ENCODE measurements at regions not wholly inside any gene's neighbourhood (a gene's known extent, or its start where the extent isn't known, plus 50 kb on each side); places are given as distances from the start of the nearest gene placed in this dataset.

- no peak overlapping the region for H2BK5ac ChIP-seq (ENCODE audit: low read depth, low read length)
- H4K8ac ChIP-seq (ENCODE audit: extremely low read depth, insufficient read depth, low read length) = no peak overlapping the region
- TF ChIP-seq POU5F1 (IDR thresholded peaks at IDR 0.05; ENCODE audit: low read depth, low read length) = no peak
- TF ChIP-seq MAFK (IDR thresholded peaks at IDR 0.05; ENCODE audit: low read depth, low read length) = no peak
- no peak for TF ChIP-seq SP2 (IDR thresholded peaks at IDR 0.05; ENCODE audit: low read length)
- TF ChIP-seq ASH2L (IDR thresholded peaks at IDR 0.05; ENCODE audit: low read length) = no peak
- TF ChIP-seq GTF2F1 (IDR thresholded peaks at IDR 0.05; ENCODE audit: borderline replicate concordance, low read depth, low read length) = no peak
- no peak for TF ChIP-seq SP4 (IDR thresholded peaks at IDR 0.05; ENCODE audit: low read length)
- TF ChIP-seq FOSL1 (IDR thresholded peaks at IDR 0.05; ENCODE audit: insufficient read depth, low read depth, low read length) = no peak
- no peak for TF ChIP-seq NANOG (IDR thresholded peaks at IDR 0.05; ENCODE audit: insufficient read depth, low read depth, low read length, poor library complexity, severe bottlenecking)
- TF ChIP-seq SP1 (IDR thresholded peaks at IDR 0.05; ENCODE audit: low read depth, low read length) = no peak
- TF ChIP-seq HDAC6 (IDR thresholded peaks at IDR 0.05; ENCODE audit: low read depth, low read length) = no peak
- TF ChIP-seq USF2 (IDR thresholded peaks at IDR 0.05; ENCODE audit: low read length) = no peak
- TF ChIP-seq PHF8 (conservative IDR thresholded peaks at IDR 0.05; ENCODE audit: low read depth, low read length) = no peak
These were observed 304.0 kb upstream of the NPSR1 start for GRCh38 chr7:34354011-34354410.

More at GRCh38 chr7:34354011-34354410, 304.0 kb upstream of the NPSR1 start:
- no peak overlapping the region for H3K56ac ChIP-seq (replicated peaks; ENCODE audit: insufficient read length, low read depth, low read length)
- no peaks in the 10 kb centered on the region for H3K36me3 ChIP-seq (ENCODE audit: control insufficient read depth in 2 of 4, insufficient read depth in 4 of 4, low read length in 3 of 4)
- H3K27ac ChIP-seq (ENCODE audit: low read depth, low read length) = no peak overlapping the region
- 93% methylated on average over 3 of the region's 3 CpGs; no CpG with 5 or more reads in 1 of the 2 experiments for WGBS, 2 experiments (ENCODE audit: extremely low coverage in 1 of 2, insufficient coverage in 1 of 2, insufficient read length in 1 of 2, insufficient replicate concordance in 2 of 2, low coverage in 1 of 2, low lambda C conversion rate in 2 of 2, missing lambda C conversion rate in 1 of 2)
- H3K9me3 ChIP-seq (ENCODE audit: insufficient read depth in 2 of 2, low read depth in 1 of 2, low read length in 1 of 2) = no peaks in the 10 kb centered on the region
- no peaks in the 10 kb centered on the region for H3K23me2 ChIP-seq (ENCODE audit: low read depth, low read length)
- CTCF ChIA-PET (ENCODE audit: partially characterized antibody) = interaction anchor here (1.0 kb wide), 1 partner anchor 31 kb away, joined by 3 read pairs; no protein-coding TSS in a partner anchor
- H3K79me1 ChIP-seq (ENCODE audit: low read depth, low read length) = no peaks in the 10 kb centered on the region
- no peak overlapping the region for H2AK5ac ChIP-seq (ENCODE audit: low read depth, low read length)
- no peak overlapping the region for H3K23ac ChIP-seq (ENCODE audit: insufficient read length)
- no peak overlapping the region for H2AFZ ChIP-seq (ENCODE audit: low read length)
- no peak overlapping the region for H4K91ac ChIP-seq (replicated peaks; ENCODE audit: insufficient read length, low read length)
- H3K14ac ChIP-seq (ENCODE audit: insufficient read length) = no peak overlapping the region
- FAIRE-seq (no peak), DNase-seq (ENCODE audit: low read depth in 1 of 2, low spot score in 2 of 2) (no peak)
- POLR2A ChIA-PET (ENCODE audit: partially characterized antibody) = no interaction called here
- H3K27me3 ChIP-seq (replicated peaks in 1 of 4; ENCODE audit: control insufficient read depth in 3 of 4, extremely low read depth in 1 of 4, insufficient read depth in 3 of 4, low read length in 3 of 4) = peaks cover 13 to 38% (median 29%) of the 10 kb centered on the region in 4 experiments
- H3K18ac ChIP-seq (ENCODE audit: extremely low read depth, low read length) = no peak overlapping the region
- H2BK12ac ChIP-seq (ENCODE audit: low read depth, low read length) = no peak overlapping the region
- no peak overlapping the region for H3K4ac ChIP-seq (replicated peaks; ENCODE audit: insufficient read length, low read depth, low read length)
- H4K5ac ChIP-seq (ENCODE audit: insufficient read length, low read depth, low read length) = no peak overlapping the region
- H3K9ac ChIP-seq (replicated peaks in 1 of 4; ENCODE audit: extremely low read depth in 1 of 4, low read depth in 3 of 4, low read length in 3 of 4) = no peak overlapping the region
- no peak overlapping the region for H3K4me2 ChIP-seq (ENCODE audit: insufficient read depth in 1 of 2, low read depth in 2 of 2, low read length in 2 of 2)
- no peak overlapping the region for H3K4me3 ChIP-seq (ENCODE audit: extremely low read depth in 1 of 4, insufficient read depth in 2 of 4, low read depth in 3 of 4, low read length in 4 of 4)
- H2BK20ac ChIP-seq (ENCODE audit: low read length) = no peak overlapping the region
- peaks cover 0 to 3% (median 0%) of the 10 kb centered on the region in 4 experiments; a peak in 2 of 7 replicates for H3K4me1 ChIP-seq (replicated peaks in 1 of 4; ENCODE audit: control insufficient read depth in 3 of 4, insufficient read depth in 4 of 4, low read length in 3 of 4)
- H2BK15ac ChIP-seq (ENCODE audit: low read length) = no peak overlapping the region
- H2BK120ac ChIP-seq (replicated peaks; ENCODE audit: low read depth, low read length) = no peak overlapping the region
- H3K79me2 ChIP-seq (ENCODE audit: control insufficient read depth in 1 of 2, insufficient read depth in 2 of 2, low read length in 2 of 2) = no peaks in the 10 kb centered on the region
- H4K20me1 ChIP-seq (replicated peaks in 1 of 2; ENCODE audit: control insufficient read depth in 1 of 2, insufficient read depth in 2 of 2, low read length in 2 of 2) = peaks cover 0 to 2% of the 10 kb centered on the region in 2 experiments

Measured in H1 (cell line).